ENCODE measurements at regions not wholly inside any gene's neighbourhood (a gene's known extent, or its start where the extent isn't known, plus 50 kb on each side); places are given as distances from the start of the nearest gene placed in this dataset.

GRCh38 chr13:104693126-104693525 lies 1626.9 kb upstream of the SLC10A2 start:
- H3K4me3 ChIP-seq (ENCODE audit: low read depth, low read length): no peak overlapping the region
- DNase-seq (ENCODE audit: low read depth): no peak
- TF ChIP-seq MYC (IDR thresholded peaks at IDR 0.05; ENCODE audit: low read depth, low read length) (no peak), CTCF (IDR thresholded peaks at IDR 0.05; ENCODE audit: low read depth, low read length) (no peak), POLR2A (IDR thresholded peaks at IDR 0.05; ENCODE audit: extremely low read depth, insufficient read length) (no peak), MAX (IDR thresholded peaks at IDR 0.05; ENCODE audit: low read depth, low read length) (no peak)

- no peak overlapping the region for H3K4me3 ChIP-seq (ENCODE audit: low read depth, low read length)
- peak; percentile 17 for DNase-seq (ENCODE audit: low read depth)
- no peak for TF ChIP-seq MYC (IDR thresholded peaks at IDR 0.05; ENCODE audit: low read depth, low read length)
- TF ChIP-seq MAX (IDR thresholded peaks at IDR 0.05; ENCODE audit: low read depth, low read length): no peak
- no peak for TF ChIP-seq POLR2A (IDR thresholded peaks at IDR 0.05; ENCODE audit: extremely low read depth, insufficient read length)
- TF ChIP-seq CTCF (IDR thresholded peaks at IDR 0.05; ENCODE audit: low read depth, low read length): no peak
These were observed 1625.7 kb upstream of the SLC10A2 start for GRCh38 chr13:104691767-104692467.

GRCh38 chr13:104686484-104686883 lies 1620.3 kb upstream of the SLC10A2 start:
- TF ChIP-seq CTCF (IDR thresholded peaks at IDR 0.05; ENCODE audit: low read depth, low read length) (no peak), MAX (IDR thresholded peaks at IDR 0.05; ENCODE audit: low read depth, low read length) (no peak), MYC (IDR thresholded peaks at IDR 0.05; ENCODE audit: low read depth, low read length) (no peak), POLR2A (IDR thresholded peaks at IDR 0.05; ENCODE audit: extremely low read depth, insufficient read length) (no peak)
- H3K4me3 ChIP-seq (ENCODE audit: low read depth, low read length): no peak overlapping the region
- no peak for DNase-seq (ENCODE audit: low read depth)

GRCh38 chr13:104683789-104684188 lies 1617.6 kb upstream of the SLC10A2 start:
- TF ChIP-seq MAX (IDR thresholded peaks at IDR 0.05; ENCODE audit: low read depth, low read length) (no peak), MYC (IDR thresholded peaks at IDR 0.05; ENCODE audit: low read depth, low read length) (no peak), CTCF (IDR thresholded peaks at IDR 0.05; ENCODE audit: low read depth, low read length) (no peak), POLR2A (IDR thresholded peaks at IDR 0.05; ENCODE audit: extremely low read depth, insufficient read length) (no peak)
- no peak for DNase-seq (ENCODE audit: low read depth)
- no peak overlapping the region for H3K4me3 ChIP-seq (ENCODE audit: low read depth, low read length)

GRCh38 chr13:104678161-104678560 lies 1611.9 kb upstream of the SLC10A2 start:
- DNase-seq (ENCODE audit: low read depth): no peak
- TF ChIP-seq POLR2A (IDR thresholded peaks at IDR 0.05; ENCODE audit: extremely low read depth, insufficient read length): no peak
- TF ChIP-seq CTCF (IDR thresholded peaks at IDR 0.05; ENCODE audit: low read depth, low read length): no peak
- TF ChIP-seq MYC (IDR thresholded peaks at IDR 0.05; ENCODE audit: low read depth, low read length): no peak
- no peak overlapping the region for H3K4me3 ChIP-seq (ENCODE audit: low read depth, low read length)

Measured in NB4 (cell line).